ENCODE measurements at regions not wholly inside any gene's neighbourhood (a gene's known extent, or its start where the extent isn't known, plus 50 kb on each side); places are given as distances from the start of the nearest gene placed in this dataset.

GRCh38 chr3:22101811-22102210 lies 350.8 kb upstream of the ZNF385D start (continued):
- TF ChIP-seq ZBTB33 (IDR thresholded peaks at IDR 0.05; ENCODE audit: extremely low read depth, insufficient replicate concordance, low read length) (no peak), SRF (IDR thresholded peaks at IDR 0.05; ENCODE audit: low read depth) (no peak), ZFX (IDR thresholded peaks at IDR 0.05) (no peak), CEBPB (IDR thresholded peaks at IDR 0.05; ENCODE audit: low read depth) (no peak), ATF3 (IDR thresholded peaks at IDR 0.05) (no peak), FOSL1 (IDR thresholded peaks at IDR 0.05; ENCODE audit: low read depth) (no peak), JUND (IDR thresholded peaks at IDR 0.05) (no peak), MAX (IDR thresholded peaks at IDR 0.05) (no peak), SP1 (IDR thresholded peaks at IDR 0.05; ENCODE audit: low read depth) (no peak), EGR1 (IDR thresholded peaks at IDR 0.05; ENCODE audit: low read depth) (no peak)

- Histone ChIP-seq H3K9me3 (ENCODE audit: control insufficient read depth in 1 of 2, insufficient read depth in 1 of 2, low read depth in 1 of 2, low read length in 2 of 2) (peaks cover 0 to 10% of the 10 kb centered on the region in 2 experiments; a peak in 2 of 4 replicates), H3K27ac (ENCODE audit: low read depth, low read length) (no peak overlapping the region), H3K36me3 (ENCODE audit: control insufficient read depth in 1 of 2, insufficient read depth in 2 of 2, low read length in 2 of 2) (no peaks in the 10 kb centered on the region), H3K9me2 (ENCODE audit: insufficient read depth) (no peaks in the 10 kb centered on the region), H3K27me3 (ENCODE audit: insufficient read depth, low read length) (no peaks in the 10 kb centered on the region), H2AFZ (ENCODE audit: low read depth, low read length, poor library complexity, severe bottlenecking) (no peak overlapping the region), H3K4me1 (ENCODE audit: control insufficient read depth in 1 of 2, insufficient read depth in 2 of 2, low read length in 2 of 2) (no peaks in the 10 kb centered on the region), H3K4me2 (ENCODE audit: low read length) (no peak overlapping the region), H4K20me1 (ENCODE audit: insufficient read depth) (no peaks in the 10 kb centered on the region), H3K9ac (ENCODE audit: low read length) (no peak overlapping the region), H3K79me2 (ENCODE audit: insufficient read depth, low read length) (no peaks in the 10 kb centered on the region), H3K4me3 (replicated peaks in 1 of 2; ENCODE audit: low read depth in 1 of 2, low read length in 2 of 2) (no peak overlapping the region)
- ChIA-PET RAD21 (ENCODE audit: low non-redundant PET in 1 of 2, low total read pairs in 2 of 2, uncharacterized antibody in 2 of 2, unreplicated experiment in 2 of 2) (no interaction called here), CTCF (no interaction called here), POLR2A (no interaction called here)
- BruUV-seq (replicated peaks): no TSS peak
- DNase-seq (ENCODE audit: low read depth, low spot score) (no peak), ATAC-seq (no peak)
- intact Hi-C loops (cut with micrococcal nuclease): no loop called here
- TF ChIP-seq SRF (IDR thresholded peaks at IDR 0.05; ENCODE audit: low read depth) (no peak), TCF7L2 (IDR thresholded peaks at IDR 0.05; ENCODE audit: borderline replicate concordance, extremely low read depth, insufficient read depth, insufficient read length) (no peak), ATF3 (IDR thresholded peaks at IDR 0.05) (no peak), ZBTB33 (IDR thresholded peaks at IDR 0.05; ENCODE audit: extremely low read depth, insufficient replicate concordance, low read length) (no peak), POLR2AphosphoS5 (IDR thresholded peaks at IDR 0.05; ENCODE audit: low read depth, low read length) (no peak), CEBPB (IDR thresholded peaks at IDR 0.05; ENCODE audit: low read depth) (no peak), CTCF (IDR thresholded peaks at IDR 0.05 in 2 of 3, conservative IDR thresholded peaks at IDR 0.05 in 1 of 3; ENCODE audit: borderline replicate concordance in 1 of 3, insufficient read depth in 1 of 3, low read depth in 2 of 3, low read length in 2 of 3) (no peak), SP1 (IDR thresholded peaks at IDR 0.05; ENCODE audit: low read depth) (no peak), SIN3A (IDR thresholded peaks at IDR 0.05; ENCODE audit: low read depth) (no peak), EZH2phosphoT487 (IDR thresholded peaks at IDR 0.05; ENCODE audit: borderline replicate concordance) (no peak), RAD21 (IDR thresholded peaks at IDR 0.05; ENCODE audit: low read depth) (no peak), CBX3 (IDR thresholded peaks at IDR 0.05; ENCODE audit: low read depth) (no peak)
These were observed 352.4 kb upstream of the ZNF385D start for GRCh38 chr3:22103423-22103822.
